GM21528 (cell line): ENCODE measurements at regions not wholly inside any gene's neighbourhood (a gene's known extent, or its start where the extent isn't known, plus 50 kb on each side); places are given as distances from the start of the nearest gene placed in this dataset.
"Not testable (repeated sequence)": the region's sequence is repeated elsewhere in the genome, so short reads cannot be mapped to it uniquely, and the experiment has no call there.

Source experiments
- ATAC-seq: cut with Tn5 transposase; IDR thresholded peaks from one replicate; pipeline ENCODE4 v1.9.1; 2021; ENCODE audit warnings: mild to moderate bottlenecking, moderate library complexity; ENCODE audit not compliant: unreplicated experiment, low FRiP score

- no peak for ATAC-seq
Measured at GRCh38 chr6:112839525-112839961, 492.4 kb downstream of the RFPL4B start.

DNA sequence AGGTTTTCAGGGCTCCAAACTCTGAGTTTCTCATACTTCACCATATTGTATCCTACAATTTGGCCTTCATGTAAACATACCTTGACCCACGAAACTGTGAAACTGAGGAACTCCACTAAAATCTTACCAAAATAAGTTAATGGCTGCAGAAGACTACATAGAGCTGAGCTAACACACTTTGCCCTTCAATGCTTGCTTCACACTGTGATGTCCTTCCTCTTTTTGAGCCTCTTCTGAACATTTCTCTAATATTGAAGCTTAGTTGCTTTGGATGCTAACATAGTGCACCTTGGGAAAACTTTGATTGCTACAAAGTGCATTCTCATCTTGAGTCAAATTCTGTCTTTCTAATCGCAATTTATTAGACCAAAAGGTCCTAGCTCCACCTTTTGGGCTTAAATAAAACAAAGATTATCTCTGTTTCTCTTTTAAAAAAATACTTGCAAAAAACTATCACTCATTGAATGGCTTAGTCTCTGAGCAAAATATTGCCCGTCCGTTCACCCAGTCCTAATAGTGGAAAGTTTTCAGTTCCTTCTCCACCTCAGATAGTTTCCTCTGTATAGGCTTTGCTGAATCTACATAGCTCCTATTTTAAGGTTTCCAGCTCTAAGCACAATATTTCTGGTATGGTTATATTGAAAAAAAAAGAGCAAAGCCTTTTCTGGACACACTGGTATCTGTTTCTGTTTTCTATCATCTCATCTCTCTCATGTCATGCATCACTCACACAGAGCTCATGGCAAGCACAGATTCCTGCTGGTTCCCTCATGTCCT lies 494.6 kb downstream of the RFPL4B start:
- ATAC-seq: peak; percentile 81

- peak; percentile 43 for ATAC-seq
Measured at GRCh38 chr6:112842330-112842685, 495.2 kb downstream of the RFPL4B start.

- ATAC-seq: no peak
Measured at GRCh38 chr6:112846681-112847080, 499.6 kb downstream of the RFPL4B start.

GRCh38 chr6:112851146-112851545 lies 504.0 kb downstream of the RFPL4B start:
- no peak for ATAC-seq

DNA sequence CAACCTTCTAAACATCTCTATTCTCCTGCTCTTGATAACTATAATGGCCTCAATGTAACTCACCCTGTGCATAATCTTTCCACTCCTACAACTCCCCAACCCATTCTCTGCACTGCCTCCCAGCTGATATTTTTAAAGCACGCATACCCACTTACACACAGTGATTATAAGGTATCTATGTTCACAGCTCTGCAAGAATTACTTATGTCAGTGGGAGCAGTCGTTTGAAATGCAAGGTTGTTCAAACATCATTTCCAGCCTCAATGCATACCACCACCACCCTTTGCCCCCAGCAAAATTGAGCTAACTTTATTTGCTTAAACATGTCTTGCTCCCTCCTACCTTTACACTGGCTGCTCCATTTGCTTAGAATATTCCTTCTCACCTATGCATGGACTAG lies 506.0 kb downstream of the RFPL4B start:
- no peak for ATAC-seq

DNA sequence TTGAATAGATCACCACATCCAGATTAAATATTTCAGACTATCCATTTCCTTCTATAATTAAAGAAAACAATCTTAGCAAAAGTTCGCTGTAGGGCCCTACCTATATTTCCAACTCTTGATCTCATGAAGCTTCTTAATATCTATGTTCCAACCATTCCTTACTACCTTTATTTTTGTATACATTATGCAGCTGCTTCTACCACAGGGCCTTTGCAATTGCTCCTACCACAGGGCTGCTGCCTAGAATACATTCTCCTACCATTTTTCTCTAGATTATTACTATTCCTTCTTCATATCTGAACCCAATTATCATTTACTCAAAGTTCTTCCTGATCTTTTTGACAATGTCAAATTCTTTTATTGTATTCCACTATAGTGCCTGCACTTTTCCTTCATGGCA lies 516.6 kb downstream of the RFPL4B start:
- no peak for ATAC-seq

DNA sequence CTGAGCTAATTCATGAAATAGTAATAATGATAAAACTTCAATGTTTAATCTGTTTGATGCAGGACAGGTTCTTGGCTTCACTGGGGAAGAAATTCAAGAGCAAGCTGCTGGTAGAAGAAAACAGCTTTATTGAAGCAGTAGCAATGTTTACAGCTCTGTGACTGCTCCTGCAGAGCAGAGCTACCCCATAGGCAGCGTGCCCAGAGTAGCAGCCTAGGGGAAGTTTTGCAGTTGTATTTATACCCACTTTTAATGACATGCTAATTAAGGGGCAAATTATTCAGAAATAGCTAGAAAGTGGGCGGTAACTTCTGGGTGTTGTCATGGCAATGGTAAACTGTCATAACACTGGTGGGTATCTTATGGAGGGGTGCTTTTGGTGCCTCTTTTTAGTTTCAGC lies 518.0 kb downstream of the RFPL4B start:
- no peak for ATAC-seq

DNA sequence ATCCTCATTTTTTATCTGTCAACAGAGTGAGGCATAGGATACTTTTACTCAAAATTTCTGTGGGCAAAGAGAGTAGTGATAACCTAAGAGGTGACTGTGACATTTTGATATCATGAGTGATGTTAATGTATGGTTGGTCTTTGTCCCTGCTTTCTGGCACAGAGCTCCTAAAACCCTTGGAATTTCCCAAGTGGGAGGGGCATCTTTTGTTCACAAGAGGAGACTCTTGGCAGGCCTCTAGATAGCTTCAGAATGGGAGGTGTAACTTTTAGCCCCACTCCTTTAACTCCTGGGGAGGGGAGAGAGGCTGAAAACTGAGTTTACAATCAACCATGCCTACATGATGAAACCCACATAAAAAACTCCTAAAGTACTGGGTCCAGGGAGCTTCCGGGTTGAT lies 527.8 kb downstream of the RFPL4B start:
- no peak for ATAC-seq

DNA sequence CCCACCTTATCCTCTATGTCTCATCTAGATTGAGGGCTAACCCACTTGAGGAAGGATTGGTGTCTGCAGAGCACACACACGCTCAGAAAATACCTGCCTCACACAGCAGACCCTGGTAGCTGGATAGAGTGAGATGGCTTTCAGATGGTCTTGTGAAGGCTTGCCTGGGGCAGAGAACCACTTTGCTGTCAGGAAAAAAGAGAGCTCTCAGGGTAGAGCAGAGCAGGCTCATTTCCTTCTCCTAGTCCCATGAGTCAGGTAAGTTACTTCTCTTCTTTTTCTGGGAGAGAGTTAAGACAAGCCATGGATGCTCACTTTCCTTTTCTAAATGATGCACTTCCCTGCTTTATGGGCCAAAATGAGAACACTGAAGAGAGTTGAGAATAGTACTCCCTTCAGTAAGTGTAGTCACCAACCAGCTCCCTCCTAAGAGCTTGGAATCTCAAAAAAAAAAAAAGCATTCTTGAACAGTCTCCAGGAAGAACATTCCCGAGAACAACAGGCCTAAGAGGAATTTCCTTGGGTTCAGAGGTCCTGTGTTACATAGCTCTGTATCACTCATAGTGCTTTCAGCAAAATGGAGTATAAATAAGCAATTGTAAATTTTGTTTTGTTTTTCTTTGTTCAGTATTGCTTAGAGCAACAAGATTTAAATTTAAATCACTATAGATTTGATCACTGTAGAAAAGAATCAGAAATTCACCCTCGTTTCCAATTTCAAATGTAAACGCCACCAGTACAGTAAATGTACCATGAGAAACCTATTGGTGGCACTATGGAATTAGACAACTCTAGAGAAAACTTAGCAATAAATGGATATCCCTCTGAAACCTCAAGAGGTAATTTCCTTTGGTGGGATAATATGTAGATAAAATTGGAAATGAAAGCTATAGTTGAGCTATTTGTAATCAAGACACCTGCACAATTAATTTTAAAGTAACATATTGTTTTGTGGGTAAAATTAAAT lies 530.3 kb downstream of the RFPL4B start:
- no peak for ATAC-seq

DNA sequence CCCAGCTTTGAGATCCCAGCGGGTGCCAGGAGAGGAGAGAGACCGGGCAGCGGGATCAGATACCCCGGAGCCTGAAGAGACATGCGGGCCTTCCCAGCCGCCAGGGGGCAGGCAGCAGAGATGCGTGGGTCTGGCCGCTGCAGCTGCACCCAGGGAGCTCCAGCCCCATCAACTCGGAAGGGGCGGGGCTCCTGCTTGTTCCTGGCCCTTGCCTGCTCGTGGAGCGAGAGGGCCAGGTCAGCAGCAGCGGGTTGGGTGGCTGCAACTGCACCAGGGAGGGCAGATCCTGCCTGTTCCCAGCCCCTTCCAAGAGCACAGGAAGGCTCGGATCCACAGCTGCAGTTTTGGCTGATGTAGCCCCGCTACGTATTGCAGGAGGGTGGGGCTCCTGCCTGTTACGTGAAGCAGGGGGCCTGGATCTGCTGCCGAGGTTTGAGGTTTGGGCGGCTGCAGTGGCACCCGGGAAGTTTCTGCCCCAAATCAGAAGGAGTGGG lies 532.8 kb downstream of the RFPL4B start:
- ATAC-seq: no peak

DNA sequence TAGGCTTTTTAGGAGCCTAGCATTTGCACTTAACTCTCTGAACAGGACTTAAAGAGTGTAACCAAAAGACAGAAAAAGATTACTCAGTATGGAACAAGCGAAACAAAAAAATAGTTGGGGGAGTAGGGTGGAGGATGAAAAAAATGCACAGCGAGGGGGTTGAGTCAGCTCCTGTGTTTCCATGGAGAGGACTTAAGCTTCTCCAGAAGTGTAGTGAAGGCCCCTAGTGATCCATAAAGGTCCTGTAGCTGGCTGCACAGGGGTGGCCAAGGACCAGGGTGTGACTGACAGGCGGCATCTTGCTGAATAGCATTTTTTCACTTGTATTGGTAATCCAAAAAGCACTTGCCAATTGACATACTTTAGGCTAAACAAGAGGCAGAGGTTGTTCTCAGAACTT lies 533.9 kb downstream of the RFPL4B start:
- no peak for ATAC-seq

DNA sequence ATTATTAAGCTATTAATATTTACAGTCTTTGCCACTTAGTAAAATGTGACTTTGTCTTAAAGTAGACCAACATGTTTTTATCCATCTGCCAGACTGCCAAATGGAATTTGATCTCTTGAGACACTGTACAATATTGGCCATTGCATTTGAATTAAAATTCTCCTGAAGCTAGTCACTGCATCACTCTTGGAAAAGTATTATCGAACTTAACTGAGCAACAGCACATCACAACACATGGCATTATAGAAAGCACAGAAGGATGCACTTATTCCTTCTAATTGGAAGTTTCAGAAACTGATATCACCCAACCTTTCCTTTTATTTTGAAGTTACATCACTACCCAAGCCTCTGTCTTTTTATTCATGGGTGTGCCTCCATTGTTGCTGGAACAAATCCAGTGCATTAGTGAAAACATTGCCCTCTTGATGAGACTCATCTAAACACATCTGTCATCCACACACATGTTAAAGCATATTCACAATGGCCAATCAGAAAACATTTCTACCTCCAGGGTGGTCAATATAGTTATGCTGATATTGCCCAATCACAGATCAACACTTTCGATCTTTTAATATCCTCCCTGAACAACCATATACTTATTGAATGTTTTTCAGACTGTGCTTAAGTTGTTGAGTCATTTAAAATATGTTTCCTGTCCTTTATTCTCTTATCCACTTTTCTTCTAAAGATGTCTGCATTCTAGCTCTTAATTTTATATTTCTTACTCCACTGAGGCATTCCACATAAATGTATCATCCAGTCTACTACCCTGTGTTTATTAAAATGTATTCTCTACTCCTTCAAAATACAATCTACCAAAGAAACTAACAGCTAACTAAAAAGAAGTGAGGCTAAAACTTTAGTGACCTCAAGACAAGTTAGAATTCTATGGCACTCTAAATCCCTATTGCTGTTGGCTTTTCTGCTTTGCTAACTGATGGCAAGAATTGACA lies 535.0 kb downstream of the RFPL4B start:
- no peak for ATAC-seq

DNA sequence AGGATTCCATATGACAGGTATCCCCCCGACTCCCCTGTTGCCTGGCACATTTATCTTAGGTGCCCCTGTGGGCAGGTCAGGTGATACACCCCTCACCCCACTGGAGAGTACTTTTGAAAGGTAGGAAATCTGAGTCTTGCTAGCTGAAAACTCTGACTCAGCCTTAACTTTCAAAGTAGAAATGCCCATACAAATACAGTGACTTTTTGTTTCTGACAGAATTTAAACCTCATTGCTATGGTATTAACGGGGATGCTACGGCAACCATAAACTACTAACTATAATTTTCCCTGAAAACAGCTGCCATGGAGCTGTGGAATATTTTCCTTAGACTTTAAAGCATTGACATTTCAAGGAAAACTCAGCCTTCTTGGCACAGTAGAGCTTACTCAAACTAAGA lies 536.0 kb downstream of the RFPL4B start:
- no peak for ATAC-seq

GRCh38 chr6:112886415-112886814 lies 539.3 kb downstream of the RFPL4B start:
- ATAC-seq: no peak

DNA sequence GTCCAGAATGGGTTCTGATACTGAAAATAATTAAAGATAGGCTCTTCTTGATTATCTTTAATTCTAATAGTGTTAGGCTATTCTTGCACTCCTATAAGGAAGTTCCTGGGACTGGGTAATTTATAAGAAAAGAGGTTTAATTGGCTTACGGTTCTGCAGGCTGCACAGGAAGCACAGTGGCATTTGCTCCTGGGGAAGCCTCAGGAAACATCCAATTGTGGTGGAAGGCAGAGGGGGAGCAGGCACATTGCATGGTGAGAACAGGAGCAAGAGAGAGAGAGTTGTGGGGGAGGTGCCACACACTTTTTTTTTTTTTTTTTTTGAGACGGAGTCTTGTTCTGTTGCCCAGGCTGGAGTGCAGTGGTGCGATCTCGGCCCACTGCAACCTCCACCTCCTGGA lies 540.3 kb downstream of the RFPL4B start:
- ATAC-seq: not testable (repeated sequence)

GRCh38 chr6:112899541-112899940 lies 552.4 kb downstream of the RFPL4B start:
- ATAC-seq: no peak

DNA sequence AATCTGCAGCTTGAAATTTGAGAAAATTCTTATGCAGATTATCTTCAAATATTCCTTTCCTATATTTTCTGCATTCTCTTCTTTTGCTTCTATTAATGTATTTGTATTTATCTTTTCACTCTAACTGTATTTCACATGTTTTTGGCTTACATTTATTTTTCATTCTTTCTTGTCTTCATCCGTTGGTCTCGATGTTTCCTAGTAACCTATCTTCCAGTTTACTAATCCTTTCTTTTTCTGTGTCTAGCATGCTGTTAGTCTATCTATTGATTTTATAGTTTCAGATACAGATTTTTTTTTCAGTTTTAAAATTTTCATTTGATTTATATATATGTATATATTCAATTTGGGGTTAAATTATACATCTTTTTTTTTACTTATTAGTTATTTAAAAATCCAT lies 556.2 kb downstream of the RFPL4B start:
- ATAC-seq: no peak

GRCh38 chr6:112906726-112907125 lies 559.6 kb downstream of the RFPL4B start:
- ATAC-seq: no peak

GRCh38 chr6:112909781-112910180 lies 562.7 kb downstream of the RFPL4B start:
- no peak for ATAC-seq
